ENCODE measurements at regions not wholly inside any gene's neighbourhood (a gene's known extent, or its start where the extent isn't known, plus 50 kb on each side); places are given as distances from the start of the nearest gene placed in this dataset.

- no peak for DNase-seq
Observed at GRCh38 chr20:60510356-60510755, 552.1 kb downstream of the CDH26 start.

- DNase-seq, result no peak
Observed at GRCh38 chr20:60512443-60512842, 554.2 kb downstream of the CDH26 start.

- no peak for DNase-seq
Observed at GRCh38 chr20:60513141-60513540, 554.9 kb downstream of the CDH26 start.

GRCh38 chr20:60516442-60516841 is 558.2 kb downstream of the CDH26 start:
- no peak for DNase-seq

- DNase-seq, result no peak
Observed at GRCh38 chr20:60518022-60518421, 559.8 kb downstream of the CDH26 start.

GRCh38 chr20:60525397-60525796 is 567.2 kb downstream of the CDH26 start:
- DNase-seq, result no peak

GRCh38 chr20:60527656-60528055 is 569.4 kb downstream of the CDH26 start:
- no peak for DNase-seq

- no peak for DNase-seq
Observed at GRCh38 chr20:60528141-60528540, 569.9 kb downstream of the CDH26 start.

GRCh38 chr20:60529149-60529548 is 570.9 kb downstream of the CDH26 start:
- DNase-seq, result no peak

GRCh38 chr20:60535211-60535610 is 577.0 kb downstream of the CDH26 start:
- DNase-seq, result no peak

GRCh38 chr20:60540591-60540990 is 582.4 kb downstream of the CDH26 start:
- no peak for DNase-seq

- no peak for DNase-seq
Observed at GRCh38 chr20:60541991-60542390, 583.8 kb downstream of the CDH26 start.

- DNase-seq, result no peak
Observed at GRCh38 chr20:60543598-60543997, 585.4 kb downstream of the CDH26 start.

- no peak for DNase-seq
Observed at GRCh38 chr20:60553095-60553494, 594.9 kb downstream of the CDH26 start.

- no peak for DNase-seq
Observed at GRCh38 chr20:60558486-60558885, 600.3 kb downstream of the CDH26 start.

- peak; percentile 21 for DNase-seq
Observed at GRCh38 chr20:60559462-60559861, 601.2 kb downstream of the CDH26 start.

GRCh38 chr20:60561052-60561451 is 602.8 kb downstream of the CDH26 start:
- no peak for DNase-seq

- no peak for DNase-seq
Observed at GRCh38 chr20:60565083-60565482, 606.9 kb downstream of the CDH26 start.

- DNase-seq, result no peak
Observed at GRCh38 chr20:60565551-60565950, 607.3 kb downstream of the CDH26 start.

- no peak for DNase-seq
Observed at GRCh38 chr20:60569116-60569515, 610.9 kb downstream of the CDH26 start.

GRCh38 chr20:60570481-60571277 is 612.5 kb downstream of the CDH26 start:
- no peak for DNase-seq

- no peak for DNase-seq
Observed at GRCh38 chr20:60573003-60573680, 614.9 kb downstream of the CDH26 start.

- DNase-seq, result no peak
Observed at GRCh38 chr20:60576236-60576635, 618.0 kb downstream of the CDH26 start.
